Heart right ventricle (tissue), 16 donors: ENCODE measurements at regions not wholly inside any gene's neighbourhood (a gene's known extent, or its start where the extent isn't known, plus 50 kb on each side); places are given as distances from the start of the nearest gene placed in this dataset.

Source experiments
- ATAC-seq, 8 donors: fragments of 200-7000 bp; cut with Tn5 transposase; one replicate each; pipeline ENCODE4 v1.9.1; 2020; ENCODE audit warnings: mild to moderate bottlenecking in 8 of 8, moderate library complexity in 8 of 8, moderate number of reproducible peaks in 1 of 8
- DNase-seq, 2 donors: peaks; one replicate each; pipeline ENCODE4 v3.0.0-alpha.2; 2020
- H3K27ac ChIP-seq, 10 donors: fragments of 200-600 bp; sonication (generic) in 2 of 10; one replicate each; pipeline versions ENCODE4 v1.5.0 to v1.8.0; 2020 to 2022; ENCODE audit warnings: mild to moderate bottlenecking in 3 of 10
- H3K27me3 ChIP-seq, 7 donors: fragments of 200-600 bp; one replicate each; pipeline ENCODE4 v1.8.0; 2021 to 2022; ENCODE audit warnings: mild to moderate bottlenecking in 2 of 7
- H3K36me3 ChIP-seq, 9 donors: fragments of 200-600 bp; sonication (generic) in 1 of 9; one replicate each; pipeline versions ENCODE4 v1.5.0 to v1.8.0; 2020 to 2022; ENCODE audit warnings: mild to moderate bottlenecking in 2 of 9
- H3K4me1 ChIP-seq, 9 donors: fragments of 200-600 bp; sonication (generic) in 1 of 9; one replicate each; pipeline versions ENCODE4 v1.5.0 to v1.8.0; 2020 to 2022; ENCODE audit warnings: mild to moderate bottlenecking in 4 of 9
- H3K4me3 ChIP-seq, 10 donors: fragments of 200-600 bp; sonication (generic) in 2 of 10; one replicate each; pipeline versions ENCODE4 v1.5.0 to v1.8.0; 2020 to 2022; ENCODE audit warnings: mild to moderate bottlenecking in 7 of 10, moderate library complexity in 2 of 10
- H3K9me3 ChIP-seq, 11 donors: fragments of 200-600 bp in 10 of 11; sonication (generic) in 2 of 11; one replicate each; pipeline versions ENCODE4 v1.5.0 to v1.8.0; 2013 to 2022; ENCODE audit warnings: mild to moderate bottlenecking in 2 of 11, control low read depth in 1 of 11, moderate library complexity in 1 of 11
- WGBS, 2 donors: extraction: QIAGEN DNeasy Blood & Tissue Kit; methylation state at CpG; one replicate each; pipeline ENCODE4 v1.1.7; 2013; ENCODE audit warnings: inconsistent platforms in 1 of 2; 5-methylcytosine and 5-hydroxymethylcytosine counted together
- intact Hi-C, 10 donors: fragments of 100-400 bp; cut with DNase I; formaldehyde crosslinking; loops; one replicate each; pipeline versions ENCODE4 v1.11.1 to v1.14.2; 2022
- TF ChIP-seq, protein P1 (sequence below), 9 donors: fragments of 200-600 bp; sonication (generic) in 2 of 9; IDR thresholded peaks; one replicate each; pipeline versions ENCODE4 v1.5.0 to v1.8.0; 2021 to 2022; ENCODE audit warnings: antibody characterized with exemption in 9 of 9, mild to moderate bottlenecking in 5 of 9, moderate library complexity in 1 of 9
- donor health status: Arrhythmogenic right ventricular cardiomyopathy.
- donor health status: ischemic (EF 13 %, LVEDD 7.1; RV severe dilation, severe dysfunction).
- donor health status: healthy with polysubstance abuse.
- donor health status: DM: no; HTN: yes; CAD: no.
- donor health status: DM: no; HTN: no; CAD: no.
- donor health status: ischemic (EF 25% LVEDD 6.9; RV normal size, moderate dysfunction).
- donor health status: ischemic (EF 25% LVEDD 5.7; RV mildly dilated, moderate dysfunction).
- donor health status: healthy.
- donor health status: DM: yes; HTN: yes; CAD: no.
- donor health status: Ischemic cardiomyopathy.
- donor health status: ischemic (EF 35%, LVEDD 5.7; RV mildly dilated, moderate dysfunction).
- donor health status: nonischemic (EF 11% LVEDD 7.7; RV severe dilation, severe dysfunction).
- donor health status: DM: yes; HTN: yes; CAD: no.
- donor health status: PGD.
- donor health status: ischemic (EF 29% LVEDD 5.4; RV normal size, mild dysfunction).
- donor health status: nonischemic (EF 23%, LVEDD 6.1; RV moderate dilation, normal function).

DNA sequence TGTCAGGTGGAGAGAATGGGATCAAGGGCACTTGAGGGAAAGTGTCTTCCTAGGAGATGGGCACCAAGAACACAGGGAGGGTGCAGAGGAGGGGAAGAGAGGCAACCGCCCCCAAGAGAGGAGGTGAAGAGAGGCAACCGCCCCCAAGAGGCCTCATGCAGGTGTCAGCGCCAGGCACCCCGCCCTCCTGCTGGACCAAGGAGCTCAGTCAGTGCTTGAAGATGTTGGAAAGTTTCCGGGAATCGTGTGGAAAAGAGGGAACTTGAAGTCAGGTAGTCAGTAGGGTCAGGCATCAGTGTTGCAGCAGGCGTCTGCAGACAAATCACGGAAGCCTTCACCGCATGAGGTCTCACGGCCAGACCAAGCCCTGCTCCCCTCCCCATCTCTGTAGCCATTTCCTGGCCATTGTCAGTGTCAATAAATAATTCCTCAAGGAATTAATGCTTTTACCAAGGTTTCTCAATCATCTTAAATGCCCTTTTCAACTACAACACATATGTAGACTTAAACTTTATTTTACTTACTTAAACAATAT lies 353.1 kb downstream of the EIPR1 start:
- WGBS, 2 donors, result 75 to 77% methylated on average over 10 of the region's 10 CpGs
- intact Hi-C loops, result no loop called here
- ATAC-seq (no peak), DNase-seq (no peak)
- Histone ChIP-seq H3K36me3 (no peaks in the 10 kb centered on the region), H3K4me1 (no peaks in the 10 kb centered on the region), H3K27me3 (peaks cover 0 to 3% (median 0%) of the 10 kb centered on the region in 7 donors), H3K27ac (no peak overlapping the region), H3K9me3 (no peaks in the 10 kb centered on the region), H3K4me3 (no peak overlapping the region)
- TF ChIP-seq, protein P1, sequence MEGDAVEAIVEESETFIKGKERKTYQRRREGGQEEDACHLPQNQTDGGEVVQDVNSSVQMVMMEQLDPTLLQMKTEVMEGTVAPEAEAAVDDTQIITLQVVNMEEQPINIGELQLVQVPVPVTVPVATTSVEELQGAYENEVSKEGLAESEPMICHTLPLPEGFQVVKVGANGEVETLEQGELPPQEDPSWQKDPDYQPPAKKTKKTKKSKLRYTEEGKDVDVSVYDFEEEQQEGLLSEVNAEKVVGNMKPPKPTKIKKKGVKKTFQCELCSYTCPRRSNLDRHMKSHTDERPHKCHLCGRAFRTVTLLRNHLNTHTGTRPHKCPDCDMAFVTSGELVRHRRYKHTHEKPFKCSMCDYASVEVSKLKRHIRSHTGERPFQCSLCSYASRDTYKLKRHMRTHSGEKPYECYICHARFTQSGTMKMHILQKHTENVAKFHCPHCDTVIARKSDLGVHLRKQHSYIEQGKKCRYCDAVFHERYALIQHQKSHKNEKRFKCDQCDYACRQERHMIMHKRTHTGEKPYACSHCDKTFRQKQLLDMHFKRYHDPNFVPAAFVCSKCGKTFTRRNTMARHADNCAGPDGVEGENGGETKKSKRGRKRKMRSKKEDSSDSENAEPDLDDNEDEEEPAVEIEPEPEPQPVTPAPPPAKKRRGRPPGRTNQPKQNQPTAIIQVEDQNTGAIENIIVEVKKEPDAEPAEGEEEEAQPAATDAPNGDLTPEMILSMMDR (IDR thresholded peaks at IDR 0.05), result no peak

DNA sequence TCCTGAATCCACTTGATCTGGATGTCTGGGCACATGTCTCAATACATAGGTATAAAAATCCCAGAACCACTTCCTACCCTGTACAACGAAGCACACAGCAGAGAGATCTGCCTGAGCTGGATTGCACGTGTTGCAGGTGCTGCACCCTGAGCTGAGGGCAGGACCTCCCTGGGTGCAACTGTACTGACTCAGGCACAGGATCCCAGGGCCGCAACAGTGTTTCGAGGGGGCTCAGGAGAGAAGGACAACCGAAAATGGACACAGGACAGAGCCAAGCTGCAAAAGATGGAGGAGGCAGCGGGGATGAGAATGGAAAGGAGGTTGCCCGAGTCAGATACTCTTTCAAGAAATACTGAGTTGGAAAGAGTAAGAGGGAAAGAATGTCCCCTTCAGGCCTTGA lies 354.1 kb downstream of the EIPR1 start:
- Histone ChIP-seq H3K4me1 (no peaks in the 10 kb centered on the region), H3K9me3 (peaks cover 0 to 5% (median 0%) of the 10 kb centered on the region in 11 donors), H3K4me3 (no peak overlapping the region), H3K27me3 (no peaks in the 10 kb centered on the region), H3K27ac (no peak overlapping the region), H3K36me3 (no peaks in the 10 kb centered on the region)
- intact Hi-C loops, result no loop called here
- TF ChIP-seq, protein P1 (IDR thresholded peaks at IDR 0.05), result no peak
- no peak for ATAC-seq
- no peak for DNase-seq
- WGBS, 2 donors, result 87 to 92% methylated on average over 7 of the region's 7 CpGs

DNA sequence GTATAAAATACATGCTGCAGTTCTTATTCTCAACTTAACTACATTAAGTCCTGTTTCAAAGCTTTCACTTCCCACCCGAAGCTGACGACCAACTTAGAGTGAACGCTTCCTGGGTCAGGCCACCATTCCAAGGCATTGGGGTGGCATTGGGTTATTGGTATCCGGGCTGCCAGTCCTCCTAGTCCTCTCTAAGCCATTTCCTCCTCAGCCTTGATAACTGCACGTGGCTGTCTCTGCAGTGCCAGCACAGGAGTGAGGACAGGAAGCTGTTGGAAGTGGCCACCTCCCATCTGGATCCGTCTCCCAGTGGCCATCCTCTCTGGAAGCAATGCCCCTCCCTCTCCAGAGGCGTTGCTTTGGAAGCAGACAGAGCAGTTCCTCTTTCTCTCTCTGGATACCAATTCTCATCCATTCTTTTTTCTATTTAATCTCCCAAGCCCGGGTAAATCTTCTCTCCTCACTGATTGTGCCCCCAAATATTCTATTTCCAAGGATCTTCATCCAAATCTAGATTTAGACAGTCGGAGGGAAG lies 354.7 kb downstream of the EIPR1 start:
- Histone ChIP-seq H3K9me3 (peaks cover 0 to 11% (median 0%) of the 10 kb centered on the region in 11 donors), H3K4me3 (no peak overlapping the region), H3K27me3 (no peaks in the 10 kb centered on the region), H3K27ac (no peak overlapping the region), H3K4me1 (no peaks in the 10 kb centered on the region), H3K36me3 (no peaks in the 10 kb centered on the region)
- WGBS, 2 donors, result 61 to 69% methylated on average over 9 of the region's 9 CpGs
- ATAC-seq, result no peak
- intact Hi-C loops, result no loop called here
- DNase-seq, result no peak
- TF ChIP-seq, protein P1 (IDR thresholded peaks at IDR 0.05), result no peak

GRCh38 chr2:3021720-3022119 lies 355.9 kb downstream of the EIPR1 start:
- 82 to 84% methylated on average over 8 of the region's 8 CpGs for WGBS, 2 donors
- Histone ChIP-seq H3K27me3 (no peaks in the 10 kb centered on the region), H3K27ac (no peak overlapping the region), H3K4me3 (no peak overlapping the region), H3K36me3 (no peaks in the 10 kb centered on the region), H3K4me1 (no peaks in the 10 kb centered on the region), H3K9me3 (peaks cover 0 to 23% (median 10%) of the 10 kb centered on the region in 11 donors)
- DNase-seq (no peak), ATAC-seq (no peak)
- TF ChIP-seq, protein P1 (IDR thresholded peaks at IDR 0.05), result no peak
- intact Hi-C loops, result no loop called here
